Mucosa of descending colon (tissue), 3 donors: ENCODE measurements at regions not wholly inside any gene's neighbourhood (a gene's known extent, or its start where the extent isn't known, plus 50 kb on each side); places are given as distances from the start of the nearest gene placed in this dataset.
A peak's percentile ranks its signal among the peaks of the same experiment; 100 is the strongest.

Experiments
- ATAC-seq: fragments of 200-7000 bp; cut with Tn5 transposase; one replicate; pipeline ENCODE4 v1.9.1; 2020; ENCODE audit warnings: mild to moderate bottlenecking, moderate library complexity
- DNase-seq, 3 donors: peaks; one replicate each; pipeline ENCODE4 v3.0.0-alpha.2; 2020
- H3K36me3 ChIP-seq: fragments of 200-600 bp; one replicate; pipeline ENCODE4 v1.8.0; 2021; ENCODE audit warnings: low read depth, mild to moderate bottlenecking
- H3K4me1 ChIP-seq: fragments of 200-600 bp; one replicate; pipeline ENCODE4 v1.8.0; 2021; ENCODE audit warnings: low read depth, mild to moderate bottlenecking
- H3K4me3 ChIP-seq: fragments of 200-600 bp; one replicate; pipeline ENCODE4 v1.8.0; 2021; ENCODE audit warnings: mild to moderate bottlenecking
- H3K9me3 ChIP-seq: fragments of 200-600 bp; one replicate; pipeline ENCODE4 v1.8.0; 2021; ENCODE audit warnings: mild to moderate bottlenecking
- CTCF ChIP-seq: fragments of 200-600 bp; IDR thresholded peaks from one replicate; pipeline ENCODE4 v1.8.0; 2022; ENCODE audit warnings: antibody characterized with exemption, mild to moderate bottlenecking
- intact Hi-C, 2 donors: fragments of 100-400 bp; cut with DNase I in 1 of 2; cut with micrococcal nuclease in 1 of 2; formaldehyde crosslinking; loops; one replicate each; pipeline versions ENCODE4 v1.11.0 to v1.11.1; 2022; cut with DNase I, micrococcal nuclease
- donor health status: DM: no; HTN: no; CAD: no; lungs with moderate emphysema.
- donor health status: DM: no; HTN: no; CAD: no.
- donor health status: DM: no; HTN: yes; CAD: no.

- intact Hi-C loops = no loop called here
- Histone ChIP-seq H3K4me3 (no peak overlapping the region), H3K36me3 (no peaks in the 10 kb centered on the region), H3K9me3 (no peaks in the 10 kb centered on the region), H3K4me1 (peaks cover 3% of the 10 kb centered on the region)
- no peak for ATAC-seq
- DNase-seq = no peak
- TF ChIP-seq CTCF = no peak
These were observed 80.0 kb downstream of the AREG start for GRCh38 chr4:74524985-74525384.

- no peaks in the 10 kb centered on the region for H3K9me3 ChIP-seq
- peaks cover 3% of the 10 kb centered on the region for H3K4me1 ChIP-seq
- TF ChIP-seq CTCF = no peak
- ATAC-seq (no peak), DNase-seq (no peak)
- no peaks in the 10 kb centered on the region for H3K36me3 ChIP-seq
- no peak overlapping the region for H3K4me3 ChIP-seq
- intact Hi-C loops = no loop called here
These were observed 82.1 kb downstream of the AREG start for GRCh38 chr4:74527049-74527448.

- Histone ChIP-seq H3K4me3 (no peak overlapping the region), H3K4me1 (peaks cover 3% of the 10 kb centered on the region), H3K9me3 (no peaks in the 10 kb centered on the region), H3K36me3 (no peaks in the 10 kb centered on the region)
- intact Hi-C loops = no loop called here
- no peak for TF ChIP-seq CTCF
- DNase-seq (no peak), ATAC-seq (no peak)
These were observed 83.2 kb downstream of the AREG start for GRCh38 chr4:74528178-74528577.

GRCh38 chr4:74529284-74530041 lies 84.5 kb downstream of the AREG start:
- Histone ChIP-seq H3K4me3 (no peak overlapping the region), H3K9me3 (no peaks in the 10 kb centered on the region), H3K4me1 (peaks cover 10% of the 10 kb centered on the region), H3K36me3 (no peaks in the 10 kb centered on the region)
- peak in 2 of 3 donors; percentile 32 to 61 for DNase-seq
- peak; percentile 89 for ATAC-seq
- intact Hi-C loops = loop anchor here in 1 of 2 donors (5.0 kb wide), 1 partner anchor 152 kb away; no protein-coding TSS in a partner anchor
- TF ChIP-seq CTCF = no peak

- peak; percentile 18 for TF ChIP-seq CTCF
- ATAC-seq (peak; percentile 62), DNase-seq (peak in 1 of 3 donors; percentile 33)
- H3K4me3 ChIP-seq = no peak overlapping the region
- H3K36me3 ChIP-seq = no peaks in the 10 kb centered on the region
- intact Hi-C loops = loop anchor here in 1 of 2 donors (5.0 kb wide), 1 partner anchor 155 kb away; no protein-coding TSS in a partner anchor
- H3K4me1 ChIP-seq = peaks cover 13% of the 10 kb centered on the region
- no peaks in the 10 kb centered on the region for H3K9me3 ChIP-seq
These were observed 87.2 kb downstream of the AREG start for GRCh38 chr4:74531963-74532794.
